NB4 (cell line): ENCODE measurements at regions not wholly inside any gene's neighbourhood (a gene's known extent, or its start where the extent isn't known, plus 50 kb on each side); places are given as distances from the start of the nearest gene placed in this dataset.

ENCODE experiments used
- TF ChIP-seq, protein P1 (sequence below): IDR thresholded peaks from 2 replicates; pipeline ENCODE4 v1.6.1; 2011; ENCODE audit warnings: low read depth, low read length
- TF ChIP-seq, protein P2 (sequence below): IDR thresholded peaks from one replicate; pipeline ENCODE4 v1.5.1; 2012; ENCODE audit warnings: low read depth, low read length

GRCh38 chr18:75809926-75810255, 382.4 kb upstream of the SMIM21 start:
- TF ChIP-seq, protein P1, sequence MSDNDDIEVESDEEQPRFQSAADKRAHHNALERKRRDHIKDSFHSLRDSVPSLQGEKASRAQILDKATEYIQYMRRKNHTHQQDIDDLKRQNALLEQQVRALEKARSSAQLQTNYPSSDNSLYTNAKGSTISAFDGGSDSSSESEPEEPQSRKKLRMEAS: no peak
- TF ChIP-seq, protein P2, sequence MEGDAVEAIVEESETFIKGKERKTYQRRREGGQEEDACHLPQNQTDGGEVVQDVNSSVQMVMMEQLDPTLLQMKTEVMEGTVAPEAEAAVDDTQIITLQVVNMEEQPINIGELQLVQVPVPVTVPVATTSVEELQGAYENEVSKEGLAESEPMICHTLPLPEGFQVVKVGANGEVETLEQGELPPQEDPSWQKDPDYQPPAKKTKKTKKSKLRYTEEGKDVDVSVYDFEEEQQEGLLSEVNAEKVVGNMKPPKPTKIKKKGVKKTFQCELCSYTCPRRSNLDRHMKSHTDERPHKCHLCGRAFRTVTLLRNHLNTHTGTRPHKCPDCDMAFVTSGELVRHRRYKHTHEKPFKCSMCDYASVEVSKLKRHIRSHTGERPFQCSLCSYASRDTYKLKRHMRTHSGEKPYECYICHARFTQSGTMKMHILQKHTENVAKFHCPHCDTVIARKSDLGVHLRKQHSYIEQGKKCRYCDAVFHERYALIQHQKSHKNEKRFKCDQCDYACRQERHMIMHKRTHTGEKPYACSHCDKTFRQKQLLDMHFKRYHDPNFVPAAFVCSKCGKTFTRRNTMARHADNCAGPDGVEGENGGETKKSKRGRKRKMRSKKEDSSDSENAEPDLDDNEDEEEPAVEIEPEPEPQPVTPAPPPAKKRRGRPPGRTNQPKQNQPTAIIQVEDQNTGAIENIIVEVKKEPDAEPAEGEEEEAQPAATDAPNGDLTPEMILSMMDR: no peak
